ENCODE measurements at regions not wholly inside any gene's neighbourhood (a gene's known extent, or its start where the extent isn't known, plus 50 kb on each side); places are given as distances from the start of the nearest gene placed in this dataset.

DNA sequence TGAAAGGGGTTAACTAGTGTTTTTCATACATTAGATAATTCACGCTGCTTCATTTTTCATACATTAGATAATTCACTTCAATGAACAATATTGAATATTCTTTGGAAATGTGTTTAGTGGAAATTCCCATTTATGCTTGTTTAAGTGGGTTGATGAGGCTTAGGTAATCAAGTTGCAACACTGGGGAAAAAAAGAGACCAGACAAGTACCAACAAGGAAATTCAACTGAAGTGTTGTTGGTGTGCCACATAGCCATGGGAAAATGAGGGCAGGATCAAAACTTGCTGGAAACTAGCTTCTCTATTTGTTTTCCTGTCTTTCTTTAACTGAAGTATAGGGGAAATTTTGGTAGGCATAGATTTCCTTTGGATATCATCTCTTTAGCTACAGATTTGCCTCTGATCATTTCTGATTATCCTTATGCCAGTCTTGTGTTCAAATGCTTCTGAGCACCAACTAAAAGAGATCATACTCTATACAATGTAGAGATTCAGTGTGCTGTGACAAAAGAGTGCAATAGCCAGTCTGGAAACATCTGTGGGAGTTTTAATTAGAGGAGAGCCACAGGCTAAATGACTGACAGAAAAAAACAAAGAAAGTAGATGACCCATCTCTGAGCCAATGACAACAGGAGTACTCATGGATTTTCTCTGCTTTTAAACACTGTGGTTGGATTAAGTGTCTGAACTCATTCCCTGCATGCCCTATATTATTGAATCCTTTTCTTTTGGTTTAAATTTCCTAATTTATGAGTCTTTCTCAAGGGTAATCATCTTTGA is 67.6 kb upstream of the CTSC start:
- DNase-seq (ENCODE audit: low read depth in 2 of 3, low spot score in 1 of 3), result no peak

DNA sequence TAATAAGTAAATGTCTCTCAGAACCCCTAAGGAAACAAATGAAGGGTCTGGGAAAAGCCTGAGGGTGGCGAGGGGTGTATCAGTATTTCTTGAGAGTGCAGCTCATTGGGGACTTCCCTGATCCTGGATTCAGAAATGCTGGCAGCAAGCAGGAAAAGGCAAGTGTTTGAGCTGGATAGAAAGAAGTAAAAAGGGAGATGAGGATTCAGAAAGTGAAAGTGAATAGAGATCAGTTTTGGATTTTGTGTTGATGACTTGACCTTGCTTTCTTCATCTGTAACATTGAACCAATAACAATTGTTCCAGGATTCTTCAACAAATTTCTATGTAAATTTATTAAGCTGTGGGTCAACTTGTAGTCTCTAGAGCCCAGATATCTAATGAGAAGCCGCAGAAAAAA is 66.9 kb upstream of the CTSC start:
- DNase-seq (ENCODE audit: low read depth in 2 of 3, low spot score in 1 of 3), result no peak

DNA sequence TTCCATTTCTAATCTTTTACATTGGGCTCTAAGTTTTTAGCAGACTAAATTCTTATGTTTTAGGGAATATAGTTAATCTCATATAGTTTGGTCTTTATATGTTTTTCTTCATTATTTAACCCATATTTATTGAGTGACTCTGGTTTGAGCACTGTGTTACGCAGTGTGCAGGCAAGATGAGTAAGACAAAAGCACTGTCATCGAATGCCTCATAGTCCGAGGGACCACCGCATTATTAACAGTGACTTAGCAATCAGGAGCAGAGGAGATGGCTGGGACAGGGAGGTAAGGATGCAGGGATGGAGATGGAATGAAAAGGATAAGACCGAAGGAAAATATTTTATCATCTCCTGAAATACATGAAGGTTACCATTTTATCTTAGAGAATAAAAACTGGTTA is 65.2 kb upstream of the CTSC start:
- no peak for DNase-seq (ENCODE audit: low read depth in 2 of 3, low spot score in 1 of 3)

DNA sequence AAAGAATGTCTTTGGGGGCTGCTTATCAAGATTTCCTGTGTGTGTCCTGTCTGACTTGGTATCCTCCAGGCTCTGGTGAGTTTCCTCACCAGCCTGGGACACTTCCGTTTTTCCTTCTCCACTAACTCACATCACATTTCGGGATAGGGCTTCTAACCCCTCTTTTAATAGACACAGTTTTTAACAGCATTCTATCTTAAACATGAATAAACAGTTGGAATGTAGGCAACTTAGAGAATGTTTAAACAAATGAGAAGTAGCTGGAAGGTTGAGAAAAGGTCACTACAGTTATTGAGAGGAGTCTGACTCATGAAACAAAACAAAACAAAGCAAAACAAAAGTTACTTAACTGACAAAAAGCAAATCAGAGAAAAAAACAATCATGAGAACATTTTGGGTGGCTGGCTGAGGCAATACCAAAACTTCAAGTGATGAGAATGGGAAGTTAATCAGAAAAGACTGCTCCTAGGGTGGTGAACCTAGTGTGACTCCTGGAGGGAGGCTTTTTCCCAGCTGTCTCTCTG is 64.7 kb upstream of the CTSC start:
- no peak for DNase-seq (ENCODE audit: low read depth in 2 of 3, low spot score in 1 of 3)

DNA sequence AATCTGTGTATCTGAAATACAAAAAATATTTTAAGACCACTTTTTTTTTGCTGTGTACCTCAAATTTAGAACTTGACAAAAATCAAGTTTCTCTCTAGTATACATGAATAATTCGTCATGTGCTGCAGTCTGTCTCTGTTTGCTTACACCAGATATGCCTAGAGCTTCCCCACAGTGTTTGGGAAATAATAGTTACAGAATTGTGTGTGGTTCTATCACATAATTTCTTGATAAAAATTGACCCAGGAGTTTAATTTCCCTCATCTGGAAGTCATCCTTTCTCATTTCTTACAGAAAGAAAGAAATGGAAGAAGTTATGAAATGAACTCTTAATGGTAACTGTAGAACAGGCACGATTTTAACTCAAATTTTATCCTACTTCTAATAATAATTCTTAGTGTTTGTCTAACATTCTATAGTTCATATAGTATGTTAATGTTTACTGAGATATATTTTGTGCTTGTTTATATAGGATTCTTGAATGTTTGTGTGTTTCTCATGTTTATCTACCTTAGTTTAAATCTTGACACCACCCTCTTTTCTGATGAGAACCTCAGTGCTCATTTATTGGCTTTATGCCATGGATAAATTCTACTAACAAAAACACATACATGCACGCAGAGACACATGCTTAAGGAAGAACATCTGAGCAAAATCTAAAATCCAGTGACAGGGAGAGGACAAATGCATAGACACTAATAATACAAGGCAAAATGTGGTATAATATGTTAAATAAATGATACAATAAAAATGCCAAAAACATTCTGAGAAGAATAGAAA is 61.4 kb upstream of the CTSC start:
- no peak for DNase-seq (ENCODE audit: low read depth in 2 of 3, low spot score in 1 of 3)

DNA sequence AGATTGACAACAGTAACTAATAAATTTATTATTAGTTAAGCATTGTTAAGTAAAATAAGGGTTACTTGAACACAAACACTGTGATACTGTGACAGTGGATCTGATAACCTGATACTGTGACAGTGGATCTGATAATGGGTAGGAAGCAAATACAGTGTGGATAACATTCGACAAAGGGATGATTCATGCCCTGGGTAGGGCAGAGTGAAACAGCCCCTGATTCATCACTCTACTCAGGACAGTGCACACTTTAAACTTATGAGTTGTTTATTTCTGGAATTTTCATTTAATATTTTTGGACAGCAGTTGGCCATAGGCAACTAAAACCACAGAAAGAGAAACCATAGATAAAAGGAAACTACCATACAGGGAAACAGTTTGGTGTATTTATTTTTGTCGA is 60.8 kb upstream of the CTSC start:
- DNase-seq (ENCODE audit: low read depth in 2 of 3, low spot score in 1 of 3), result no peak

DNA sequence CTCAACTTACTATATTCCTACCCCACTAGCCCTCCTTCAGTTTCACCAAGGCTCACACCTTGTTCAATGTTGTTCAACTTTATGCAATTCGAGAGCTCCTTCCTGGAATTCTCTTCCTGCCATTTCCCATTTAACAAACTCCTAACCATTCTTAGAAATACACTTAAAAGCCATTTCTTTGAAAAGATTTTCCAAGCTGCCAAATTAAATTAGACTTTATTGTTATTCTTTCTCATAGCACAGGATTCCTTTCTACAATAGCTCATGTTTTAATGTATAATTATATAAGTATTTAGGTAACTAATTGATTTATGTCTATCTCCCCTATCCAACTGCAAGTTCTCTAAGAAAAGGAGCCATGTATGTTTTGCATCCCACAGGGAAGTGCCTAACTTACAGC is 52.7 kb upstream of the CTSC start:
- DNase-seq (ENCODE audit: low read depth in 2 of 3, low spot score in 1 of 3), result no peak

DNA sequence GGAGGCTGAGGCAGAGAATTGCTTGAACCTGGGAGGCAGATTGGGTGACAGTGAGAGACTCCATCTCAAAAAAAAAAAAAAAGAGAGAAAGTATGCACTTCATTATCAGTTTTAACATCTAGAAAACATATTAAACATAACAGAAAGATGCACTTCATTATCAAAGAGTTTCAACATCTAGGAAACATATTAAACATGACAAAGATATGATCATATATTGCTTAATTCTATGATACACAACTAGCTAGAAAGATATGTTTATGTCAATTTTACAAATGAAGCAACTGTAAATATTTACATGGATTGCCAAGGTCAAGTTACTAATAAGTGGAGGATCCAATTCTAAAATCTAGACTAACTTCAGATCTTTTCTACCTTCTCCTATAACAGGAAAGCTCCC is 50.4 kb upstream of the CTSC start:
- no peak for DNase-seq (ENCODE audit: low read depth in 2 of 3, low spot score in 1 of 3)

Data from stimulated activated CD4-positive, alpha-beta T cell treated with anti-CD3 and anti-CD28 coated beads, Interleukin-12 subunit alpha, Interleukin-12 subunit beta, amount 100 ng/mL, for 48 hours (primary cell).